ENCODE measurements at regions not wholly inside any gene's neighbourhood (a gene's known extent, or its start where the extent isn't known, plus 50 kb on each side); places are given as distances from the start of the nearest gene placed in this dataset.
"Not testable (repeated sequence)": the region's sequence is repeated elsewhere in the genome, so short reads cannot be mapped to it uniquely, and the experiment has no call there.

GRCh38 chr6:121703129-121703528 is 267.7 kb downstream of the GJA1 start:
- in situ Hi-C loops (cut with HindIII; ENCODE audit: low pct_unique_long_range_greater_than_20kb, low sequenced_read_pairs) = not testable (repeated sequence)

GRCh38 chr6:121711472-121711871 is 276.0 kb downstream of the GJA1 start:
- DNase-seq (ENCODE audit: low read depth) = no peak
- in situ Hi-C loops (cut with HindIII; ENCODE audit: low pct_unique_long_range_greater_than_20kb, low sequenced_read_pairs) = no loop called here

More at GRCh38 chr6:121703129-121703528, 267.7 kb downstream of the GJA1 start:
- DNase-seq (ENCODE audit: low read depth) = peak; percentile 96

- DNase-seq (ENCODE audit: low read depth) = no peak
- in situ Hi-C loops (cut with HindIII; ENCODE audit: low pct_unique_long_range_greater_than_20kb, low sequenced_read_pairs) = no loop called here
Measured at GRCh38 chr6:121717686-121718085, 282.2 kb downstream of the GJA1 start.

- DNase-seq (ENCODE audit: low read depth); in situ Hi-C loops (cut with HindIII; ENCODE audit: low pct_unique_long_range_greater_than_20kb, low sequenced_read_pairs): not testable (repeated sequence)
Measured at GRCh38 chr6:121720867-121721266, 285.4 kb downstream of the GJA1 start.

- no peak for DNase-seq (ENCODE audit: low read depth)
- in situ Hi-C loops (cut with HindIII; ENCODE audit: low pct_unique_long_range_greater_than_20kb, low sequenced_read_pairs) = no loop called here
Measured at GRCh38 chr6:121723623-121724022, 288.2 kb downstream of the GJA1 start.

GRCh38 chr6:121724576-121724975 is 289.1 kb downstream of the GJA1 start:
- DNase-seq (ENCODE audit: low read depth) = no peak
- in situ Hi-C loops (cut with HindIII; ENCODE audit: low pct_unique_long_range_greater_than_20kb, low sequenced_read_pairs) = no loop called here

GRCh38 chr6:121726596-121726995 is 291.1 kb downstream of the GJA1 start:
- in situ Hi-C loops (cut with HindIII; ENCODE audit: low pct_unique_long_range_greater_than_20kb, low sequenced_read_pairs) = no loop called here
- no peak for DNase-seq (ENCODE audit: low read depth)

GRCh38 chr6:121730616-121731015 is 295.2 kb downstream of the GJA1 start:
- in situ Hi-C loops (cut with HindIII; ENCODE audit: low pct_unique_long_range_greater_than_20kb, low sequenced_read_pairs) = no loop called here

GRCh38 chr6:121731381-121731780 is 295.9 kb downstream of the GJA1 start:
- DNase-seq (ENCODE audit: low read depth) = no peak
- in situ Hi-C loops (cut with HindIII; ENCODE audit: low pct_unique_long_range_greater_than_20kb, low sequenced_read_pairs) = no loop called here

More at GRCh38 chr6:121730616-121731015, 295.2 kb downstream of the GJA1 start:
- DNase-seq (ENCODE audit: low read depth) = no peak

- no peak for DNase-seq (ENCODE audit: low read depth)
- in situ Hi-C loops (cut with HindIII; ENCODE audit: low pct_unique_long_range_greater_than_20kb, low sequenced_read_pairs) = no loop called here
Measured at GRCh38 chr6:121732641-121733040, 297.2 kb downstream of the GJA1 start.

GRCh38 chr6:121733234-121733633 is 297.8 kb downstream of the GJA1 start:
- no peak for DNase-seq (ENCODE audit: low read depth)
- in situ Hi-C loops (cut with HindIII; ENCODE audit: low pct_unique_long_range_greater_than_20kb, low sequenced_read_pairs) = no loop called here

GRCh38 chr6:121740188-121740587 is 304.7 kb downstream of the GJA1 start:
- in situ Hi-C loops (cut with HindIII; ENCODE audit: low pct_unique_long_range_greater_than_20kb, low sequenced_read_pairs); DNase-seq (ENCODE audit: low read depth): not testable (repeated sequence)

GRCh38 chr6:121743691-121744090 is 308.2 kb downstream of the GJA1 start:
- DNase-seq (ENCODE audit: low read depth) = no peak
- in situ Hi-C loops (cut with HindIII; ENCODE audit: low pct_unique_long_range_greater_than_20kb, low sequenced_read_pairs) = no loop called here

GRCh38 chr6:121748376-121748775 is 312.9 kb downstream of the GJA1 start:
- in situ Hi-C loops (cut with HindIII; ENCODE audit: low pct_unique_long_range_greater_than_20kb, low sequenced_read_pairs) = no loop called here
- no peak for DNase-seq (ENCODE audit: low read depth)

GRCh38 chr6:121748850-121749249 is 313.4 kb downstream of the GJA1 start:
- in situ Hi-C loops (cut with HindIII; ENCODE audit: low pct_unique_long_range_greater_than_20kb, low sequenced_read_pairs) = no loop called here
- no peak for DNase-seq (ENCODE audit: low read depth)

- no peak for DNase-seq (ENCODE audit: low read depth)
- in situ Hi-C loops (cut with HindIII; ENCODE audit: low pct_unique_long_range_greater_than_20kb, low sequenced_read_pairs) = no loop called here
Measured at GRCh38 chr6:121755485-121755884, 320.0 kb downstream of the GJA1 start.

- DNase-seq (ENCODE audit: low read depth) = no peak
- in situ Hi-C loops (cut with HindIII; ENCODE audit: low pct_unique_long_range_greater_than_20kb, low sequenced_read_pairs) = no loop called here
Measured at GRCh38 chr6:121756666-121757065, 321.2 kb downstream of the GJA1 start.

- DNase-seq (ENCODE audit: low read depth) = no peak
- in situ Hi-C loops (cut with HindIII; ENCODE audit: low pct_unique_long_range_greater_than_20kb, low sequenced_read_pairs) = no loop called here
Measured at GRCh38 chr6:121759370-121759769, 323.9 kb downstream of the GJA1 start.

GRCh38 chr6:121760191-121760590 is 324.7 kb downstream of the GJA1 start:
- in situ Hi-C loops (cut with HindIII; ENCODE audit: low pct_unique_long_range_greater_than_20kb, low sequenced_read_pairs) = no loop called here
- no peak for DNase-seq (ENCODE audit: low read depth)

- DNase-seq (ENCODE audit: low read depth) = no peak
- in situ Hi-C loops (cut with HindIII; ENCODE audit: low pct_unique_long_range_greater_than_20kb, low sequenced_read_pairs) = no loop called here
Measured at GRCh38 chr6:121760745-121761144, 325.3 kb downstream of the GJA1 start.

GRCh38 chr6:121764493-121764892 is 329.0 kb downstream of the GJA1 start:
- in situ Hi-C loops (cut with HindIII; ENCODE audit: low pct_unique_long_range_greater_than_20kb, low sequenced_read_pairs) = no loop called here
- no peak for DNase-seq (ENCODE audit: low read depth)
